HG03439 (cell line): ENCODE measurements at regions not wholly inside any gene's neighbourhood (a gene's known extent, or its start where the extent isn't known, plus 50 kb on each side); places are given as distances from the start of the nearest gene placed in this dataset.

Experiments
- ATAC-seq: cut with Tn5 transposase; IDR thresholded peaks from one replicate; pipeline ENCODE4 v1.9.1; 2021; ENCODE audit warnings: mild to moderate bottlenecking, moderate library complexity; ENCODE audit not compliant: unreplicated experiment

DNA sequence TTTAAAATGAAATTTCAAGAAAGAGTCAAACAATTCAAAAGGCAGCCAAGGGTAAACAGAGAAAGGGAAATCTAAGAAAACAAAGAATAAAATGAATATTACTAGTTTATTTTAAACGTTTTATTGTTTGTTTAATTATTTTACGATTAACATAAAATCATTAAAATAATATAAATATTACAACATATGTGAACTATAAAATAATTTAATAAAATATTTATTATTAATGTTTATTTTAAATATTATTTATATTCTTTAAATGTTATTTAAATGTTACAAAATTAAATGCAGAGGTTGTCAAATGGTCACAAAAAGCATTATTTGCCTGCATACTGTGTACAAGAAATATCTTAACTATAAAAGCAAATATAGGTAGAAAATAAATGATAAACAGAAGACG, 786.7 kb upstream of the GHITM start:
- ATAC-seq: no peak

DNA sequence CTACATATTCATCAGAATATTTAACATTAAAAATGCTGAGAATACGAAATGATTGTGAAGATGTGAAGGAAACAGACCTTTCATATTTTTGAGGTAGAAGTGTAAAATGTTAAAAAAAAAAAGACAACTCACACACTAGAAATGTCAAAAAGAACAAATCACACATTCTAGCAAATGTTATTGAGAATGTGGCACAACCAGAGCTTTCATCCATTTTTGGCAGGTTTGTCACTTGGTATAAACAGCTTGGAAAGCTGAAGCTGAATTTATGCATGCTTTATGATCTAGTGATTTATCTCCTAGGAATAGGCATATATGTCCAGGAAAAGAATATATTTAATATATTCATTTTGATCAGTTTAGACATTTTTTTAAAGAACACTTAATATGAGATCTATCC, 784.9 kb upstream of the GHITM start:
- ATAC-seq: no peak

- ATAC-seq: no peak
Observed at GRCh38 chr10:83357004-83357403, 782.3 kb upstream of the GHITM start.

- no peak for ATAC-seq
Observed at GRCh38 chr10:83357627-83358026, 781.7 kb upstream of the GHITM start.

- ATAC-seq: no peak
Observed at GRCh38 chr10:83367036-83367435, 772.3 kb upstream of the GHITM start.

DNA sequence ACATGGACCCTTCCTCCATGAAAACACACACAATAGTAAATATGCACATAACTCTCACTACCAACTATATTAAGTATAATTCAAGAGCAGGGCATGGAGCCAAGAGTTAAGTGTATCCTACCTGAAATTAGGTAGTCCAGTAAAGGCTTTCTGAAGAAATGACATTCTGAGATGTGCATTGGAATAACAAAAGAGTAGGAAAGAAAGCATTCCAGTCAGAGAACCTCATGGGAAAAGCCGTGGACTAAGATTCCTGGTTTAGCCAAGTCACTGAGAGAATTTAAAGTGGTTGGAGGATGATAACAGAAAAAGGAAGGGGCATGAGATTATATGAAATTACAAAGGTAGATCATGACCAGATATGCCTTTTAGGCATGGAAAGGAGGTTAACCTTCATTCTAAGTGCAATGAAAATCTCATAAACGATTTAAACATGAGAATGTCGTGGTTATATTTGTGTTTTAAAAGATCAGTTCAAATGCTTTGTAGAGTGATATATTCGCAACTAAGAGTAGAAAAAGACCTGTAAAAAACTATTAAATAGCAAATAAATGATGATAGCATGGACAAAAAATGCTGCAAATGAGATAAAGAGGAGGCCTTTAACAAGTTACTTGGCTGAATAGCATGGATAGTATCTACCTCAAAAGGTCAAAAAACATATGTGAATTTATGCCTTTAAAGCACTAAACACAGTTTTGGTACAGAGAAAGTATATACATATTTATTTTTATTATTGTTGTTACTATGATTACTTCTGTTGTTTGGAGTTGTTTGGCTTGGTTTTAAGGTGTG, 767.4 kb upstream of the GHITM start:
- ATAC-seq: no peak

DNA sequence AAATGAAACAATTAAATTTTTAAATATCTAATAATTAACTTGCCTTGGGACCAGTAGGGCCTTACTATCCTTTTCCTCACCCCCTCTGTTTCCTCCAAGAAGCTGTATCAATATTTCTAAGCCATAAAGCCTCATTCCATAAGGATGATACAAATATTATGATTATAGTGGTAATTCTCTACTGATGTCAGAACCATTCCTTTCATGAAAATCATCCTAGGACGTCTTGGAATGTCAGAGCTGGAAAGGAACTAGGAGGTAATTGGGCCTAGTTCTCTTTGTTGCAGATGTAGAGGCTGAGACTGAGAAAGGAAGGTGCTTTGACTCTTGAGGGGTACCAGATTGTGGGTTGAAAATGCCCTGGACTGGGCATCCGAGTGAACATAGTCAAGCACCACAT, 766.7 kb upstream of the GHITM start:
- ATAC-seq: no peak

DNA sequence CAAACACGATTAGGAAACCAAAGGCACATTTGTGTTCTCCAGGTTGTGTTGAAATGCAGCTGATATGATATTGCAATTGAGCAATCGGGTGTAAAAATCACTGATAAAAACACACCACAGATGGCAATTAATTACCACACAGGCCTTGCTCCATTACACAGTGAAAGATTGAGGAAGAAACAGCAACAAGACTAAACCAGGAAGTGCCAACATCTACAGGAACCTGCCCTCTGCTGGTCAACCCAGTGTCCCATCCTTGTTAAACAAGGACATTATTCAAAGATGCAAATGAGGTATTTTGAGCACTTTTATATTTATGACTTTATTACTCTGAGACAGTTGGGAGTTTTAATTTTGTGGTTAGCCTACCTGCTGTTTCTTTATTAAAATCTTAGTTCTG, 765.6 kb upstream of the GHITM start:
- ATAC-seq: no peak

- no peak for ATAC-seq
Observed at GRCh38 chr10:83374741-83375140, 764.6 kb upstream of the GHITM start.

DNA sequence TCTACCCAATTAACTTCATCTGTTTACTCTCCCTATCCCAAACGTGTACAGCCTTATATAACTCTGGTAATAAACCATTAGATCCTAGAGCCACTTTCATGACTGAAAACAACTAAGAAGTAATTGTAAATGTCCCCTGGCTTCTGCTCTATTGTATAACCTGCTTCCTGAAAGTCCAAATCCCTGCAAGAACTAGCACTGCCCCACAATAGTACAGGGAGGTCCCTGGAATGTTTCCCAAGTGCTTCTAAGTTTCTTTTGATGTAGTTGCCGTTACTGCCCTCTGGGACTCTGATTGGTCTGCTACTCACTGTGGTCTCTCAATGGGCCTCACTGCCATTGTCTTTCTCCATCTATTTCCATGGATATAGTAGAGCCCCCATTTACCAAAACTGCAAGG, 764.0 kb upstream of the GHITM start:
- ATAC-seq: no peak

DNA sequence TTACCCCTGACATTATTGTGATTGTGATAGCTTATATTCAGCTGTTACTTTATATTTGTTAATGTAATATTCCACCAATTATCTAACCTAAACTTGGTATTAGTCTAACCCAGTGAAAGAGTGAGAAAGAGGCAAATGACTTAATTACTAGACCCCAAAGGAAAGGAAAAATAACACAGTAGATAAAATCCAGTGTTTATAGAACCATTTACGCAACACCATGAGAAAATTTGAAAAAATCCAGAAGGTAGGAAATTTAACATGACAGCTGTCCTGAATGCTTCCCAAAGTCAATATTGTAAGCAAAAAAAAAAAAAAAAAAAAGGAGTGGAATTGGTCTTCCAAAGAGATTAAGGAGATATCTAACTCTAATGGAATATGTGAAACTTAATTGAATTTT, 741.5 kb upstream of the GHITM start:
- no peak for ATAC-seq

DNA sequence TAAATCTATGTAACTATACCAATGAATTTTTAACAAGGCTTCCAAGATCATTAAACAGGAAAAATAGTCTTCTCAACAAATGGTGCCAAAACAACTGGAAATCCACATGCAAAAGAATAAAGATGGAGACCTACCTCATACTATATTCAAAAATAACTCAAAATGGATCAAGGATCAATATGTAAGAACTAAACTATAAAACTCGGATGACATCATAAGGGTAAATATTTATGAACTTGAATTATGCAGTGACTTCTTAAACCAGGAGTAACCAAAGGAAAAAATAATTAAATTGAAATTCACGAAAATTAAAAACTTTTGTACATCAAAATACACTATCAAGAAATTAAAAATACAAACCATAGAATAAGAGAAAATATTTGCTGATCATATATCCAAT, 728.7 kb upstream of the GHITM start:
- no peak for ATAC-seq

DNA sequence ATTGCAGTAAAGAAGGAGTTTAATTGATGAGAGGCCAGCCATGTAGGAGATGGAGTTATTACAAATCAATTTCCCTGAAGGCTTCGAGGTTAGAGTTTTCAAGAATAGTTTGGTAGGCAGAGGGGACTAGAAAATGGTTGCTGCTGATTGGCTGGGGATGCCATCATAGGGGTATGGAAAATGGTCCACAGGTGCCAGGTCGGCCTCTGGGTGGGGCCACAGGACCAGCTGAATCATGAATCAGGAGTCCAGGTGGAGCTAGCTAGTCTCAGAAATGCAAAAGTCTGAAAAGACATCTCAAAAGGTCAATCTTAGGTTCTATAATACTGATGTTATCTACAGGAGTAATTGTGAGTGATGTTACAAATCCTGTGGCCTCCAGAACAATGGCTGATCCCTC, 714.0 kb upstream of the GHITM start:
- ATAC-seq: no peak

DNA sequence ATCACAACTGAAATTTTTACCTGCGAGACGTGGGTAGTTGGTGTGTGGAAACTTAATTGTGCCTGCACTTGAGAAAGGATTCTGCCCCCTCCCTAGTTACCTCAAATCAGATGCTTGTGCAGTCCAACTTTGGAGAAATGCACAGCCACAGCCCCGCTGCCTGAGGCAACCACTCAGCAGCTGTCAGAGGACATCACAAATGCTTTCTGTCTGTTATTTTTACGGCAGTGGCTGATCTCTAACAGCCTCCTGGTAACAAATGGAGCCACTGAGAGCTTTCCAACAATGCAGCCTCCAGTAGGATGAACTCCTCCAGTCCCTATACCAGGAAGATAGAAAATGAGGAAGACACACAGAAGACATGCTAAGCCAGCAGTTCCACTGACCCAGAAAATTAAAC, 712.2 kb upstream of the GHITM start:
- no peak for ATAC-seq

GRCh38 chr10:83432261-83433045, 706.9 kb upstream of the GHITM start:
- ATAC-seq: no peak

GRCh38 chr10:83433705-83434104, 705.6 kb upstream of the GHITM start:
- ATAC-seq: no peak

DNA sequence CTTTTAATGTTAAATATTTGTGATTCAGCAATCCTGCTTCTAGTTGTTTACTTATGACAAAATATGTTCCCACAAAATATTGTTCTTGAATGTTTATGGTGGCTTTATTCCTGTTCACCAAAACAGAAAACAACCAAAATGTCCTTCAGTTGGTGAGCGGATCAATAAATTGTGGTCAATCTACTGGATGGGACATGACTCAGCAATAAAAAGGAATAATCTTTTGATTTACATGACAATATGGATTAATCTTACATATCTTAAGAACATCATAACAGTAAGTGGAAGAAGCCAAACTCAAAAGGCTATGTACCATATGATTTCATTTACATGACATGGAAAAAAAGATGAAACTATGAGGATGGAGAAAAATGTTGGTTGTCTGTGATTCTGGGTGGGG, 691.3 kb upstream of the GHITM start:
- no peak for ATAC-seq

DNA sequence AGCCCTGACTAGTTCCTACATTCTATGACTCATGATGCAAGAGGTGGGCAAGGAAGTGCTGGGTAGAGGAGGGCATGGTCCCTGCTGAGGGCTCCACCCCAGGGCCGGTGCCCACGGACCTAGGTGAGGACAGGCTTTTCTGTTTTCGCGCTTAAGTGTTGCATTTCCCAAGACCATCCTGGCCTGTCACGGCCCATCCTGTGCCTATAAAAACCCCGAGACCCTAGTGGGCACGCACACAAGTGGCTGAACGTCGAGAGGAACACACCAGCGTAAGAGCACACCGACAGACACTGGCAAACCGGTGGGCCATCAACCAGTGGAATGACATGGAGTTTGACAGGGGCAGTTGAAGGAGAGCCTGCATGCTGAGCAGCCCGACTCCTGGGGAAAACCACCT, 680.7 kb upstream of the GHITM start:
- no peak for ATAC-seq

DNA sequence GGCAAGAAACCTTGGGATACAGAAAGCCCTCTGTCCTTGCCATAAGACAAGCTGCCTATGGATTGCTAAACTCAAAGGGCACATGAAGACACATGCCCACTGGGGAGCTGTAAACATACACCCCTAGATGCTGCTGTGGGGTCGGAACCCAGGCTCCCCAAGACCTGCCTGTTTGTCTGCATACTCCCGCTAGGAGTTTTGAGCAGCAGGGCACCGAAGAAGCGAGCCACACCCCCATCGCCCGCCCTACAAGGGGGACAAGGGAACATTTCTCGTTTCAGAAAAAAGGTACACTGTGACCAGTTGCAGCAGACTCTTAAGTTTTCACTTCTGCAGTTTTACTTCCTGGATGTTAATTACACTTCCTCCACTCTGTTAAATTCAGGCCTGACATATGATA, 680.2 kb upstream of the GHITM start:
- no peak for ATAC-seq

DNA sequence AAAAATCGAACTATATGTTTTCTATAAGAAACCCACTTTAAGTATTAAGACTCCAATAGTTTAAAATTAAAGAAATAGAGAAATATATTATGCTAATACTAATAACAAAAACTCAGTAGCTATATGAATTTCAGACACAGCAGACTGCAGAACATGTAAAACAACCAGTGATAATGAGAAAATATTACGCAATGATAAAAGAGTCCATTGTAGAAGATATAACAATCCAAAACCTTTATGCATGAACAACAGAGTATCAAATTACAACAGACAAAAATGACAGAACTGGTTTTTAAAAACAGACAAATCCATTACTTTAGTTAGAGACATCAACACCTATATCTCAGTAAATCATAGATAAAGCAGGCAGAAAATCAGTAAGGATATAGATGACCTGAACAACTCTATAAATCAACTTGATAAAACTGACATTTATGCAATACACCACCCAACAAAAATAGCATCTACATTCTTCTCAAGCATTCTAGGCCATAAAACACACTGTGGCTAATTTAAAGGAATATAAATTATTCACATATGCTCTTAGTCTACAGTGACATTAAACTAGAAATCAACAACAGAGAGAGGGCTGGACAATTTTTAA, 669.5 kb upstream of the GHITM start:
- no peak for ATAC-seq

DNA sequence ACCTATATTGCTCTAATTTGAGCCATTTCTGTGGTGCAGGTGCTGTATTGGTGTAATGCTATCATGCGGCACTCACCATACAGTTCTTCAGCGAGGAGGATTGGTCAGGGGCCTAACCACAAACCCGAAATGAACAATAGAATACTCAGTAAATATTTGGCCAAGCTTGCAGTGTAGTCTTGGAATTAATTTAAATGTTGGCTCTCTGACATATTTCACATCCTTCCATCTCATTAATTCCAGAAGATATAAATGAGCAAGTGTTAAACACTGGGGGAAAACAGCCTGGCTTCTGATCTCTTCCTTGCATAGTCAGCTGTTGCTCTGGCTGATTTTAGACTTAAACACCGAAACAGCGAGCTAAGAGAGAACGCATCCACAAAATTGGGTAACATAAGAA, 663.1 kb upstream of the GHITM start:
- ATAC-seq: no peak

DNA sequence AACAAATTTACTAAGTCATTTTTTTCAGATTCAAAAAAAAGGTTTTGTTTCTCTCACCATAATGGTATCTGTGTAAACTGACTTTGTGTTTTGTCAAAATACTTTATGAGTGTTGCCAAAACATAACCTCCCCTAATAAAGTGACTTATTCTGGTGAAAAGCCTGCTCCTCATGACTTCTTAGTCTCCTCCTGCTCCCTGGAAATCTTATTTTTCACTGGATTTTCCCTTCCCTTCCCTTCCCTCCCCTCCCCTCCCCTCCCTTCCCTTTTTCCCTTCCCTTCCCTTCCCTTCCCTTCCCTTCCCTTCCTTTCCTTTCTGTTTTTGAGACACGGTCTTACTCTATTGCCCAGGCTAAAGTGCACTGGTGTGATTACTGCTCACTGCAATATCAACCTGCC, 650.1 kb upstream of the GHITM start:
- no peak for ATAC-seq
